Liver (tissue), 8 donors: ENCODE measurements at regions not wholly inside any gene's neighbourhood (a gene's known extent, or its start where the extent isn't known, plus 50 kb on each side); places are given as distances from the start of the nearest gene placed in this dataset.

Experiments
- DNase-seq: peaks from one replicate; pipeline ENCODE4 v3.0.0-alpha.2; 2017; ENCODE audit warnings: low spot score
- H3K27ac ChIP-seq, 2 donors: one replicate each; pipeline ENCODE4 v1.7.0; 2013; ENCODE audit warnings: inconsistent platforms in 2 of 2, low read length in 2 of 2, control low read depth in 1 of 2, low read depth in 1 of 2, mild to moderate bottlenecking in 1 of 2
- H3K27me3 ChIP-seq, 4 donors: one replicate each; pipeline versions ENCODE4 v1.6.1 to v1.7.0; 2013; ENCODE audit warnings: low read length in 3 of 4, inconsistent platforms in 1 of 4, mild to moderate bottlenecking in 1 of 4, moderate library complexity in 1 of 4; ENCODE audit not compliant: control insufficient read depth in 4 of 4, insufficient read depth in 4 of 4
- H3K36me3 ChIP-seq, 4 donors: one replicate each; pipeline versions ENCODE4 v1.6.1 to v1.7.0; 2013; ENCODE audit warnings: low read length in 3 of 4, mild to moderate bottlenecking in 3 of 4, low read depth in 1 of 4, moderate library complexity in 1 of 4; ENCODE audit not compliant: control insufficient read depth in 4 of 4, insufficient read depth in 3 of 4
- H3K4me1 ChIP-seq, 4 donors: one replicate each; pipeline versions ENCODE4 v1.6.1 to v1.7.0; 2013; ENCODE audit warnings: low read length in 3 of 4, mild to moderate bottlenecking in 3 of 4, moderate library complexity in 1 of 4; ENCODE audit not compliant: control insufficient read depth in 4 of 4, insufficient read depth in 4 of 4
- H3K4me3 ChIP-seq, 3 donors: one replicate each; pipeline versions ENCODE4 v1.6.1 to v1.7.0; 2013; ENCODE audit warnings: low read length in 3 of 3, control low read depth in 1 of 3, low read depth in 1 of 3, mild to moderate bottlenecking in 1 of 3
- H3K9ac ChIP-seq, 2 donors: one replicate each; pipeline ENCODE4 v1.7.0; 2013; ENCODE audit warnings: low read length in 2 of 2, mild to moderate bottlenecking in 2 of 2, moderate library complexity in 2 of 2, control low read depth in 1 of 2, low read depth in 1 of 2
- H3K9me3 ChIP-seq, 4 donors: one replicate each; pipeline versions ENCODE4 v1.6.1 to v1.7.0; 2013; ENCODE audit warnings: low read length in 3 of 4; ENCODE audit not compliant: control insufficient read depth in 4 of 4
- CTCF ChIP-seq: fragments of 150-350 bp; IDR thresholded peaks from 2 replicates; pipeline ENCODE4 v1.5.1; 2017; ENCODE audit warnings: improper control_type of control experiment, low read depth, low read length; ENCODE audit not compliant: missing input control
- EGR1 ChIP-seq, 2 donors: IDR thresholded peaks; 2 replicates each; pipeline ENCODE4 v1.6.1; 2016 to 2018; ENCODE audit warnings: antibody characterized with exemption in 2 of 2, low read depth in 2 of 2
- FOXA1 ChIP-seq: IDR thresholded peaks from 2 replicates; pipeline ENCODE4 v1.6.1; 2016; ENCODE audit warnings: antibody characterized with exemption
- FOXA2 ChIP-seq: IDR thresholded peaks from 2 replicates; pipeline ENCODE4 v1.6.1; 2016; ENCODE audit warnings: antibody characterized with exemption
- GABPA ChIP-seq, 2 donors: IDR thresholded peaks in 1 of 2; conservative IDR thresholded peaks in 1 of 2; 2 replicates each; pipeline ENCODE4 v1.6.1; 2016; ENCODE audit warnings: antibody characterized with exemption in 2 of 2, mild to moderate bottlenecking in 1 of 2, moderate library complexity in 1 of 2
- HNF4A ChIP-seq, 2 donors: conservative IDR thresholded peaks; 2 replicates each; pipeline ENCODE4 v1.6.1; 2016; ENCODE audit warnings: antibody characterized with exemption in 2 of 2, mild to moderate bottlenecking in 2 of 2
- HNF4G ChIP-seq: IDR thresholded peaks from 2 replicates; pipeline ENCODE4 v1.6.1; 2016; ENCODE audit warnings: antibody characterized with exemption
- JUND ChIP-seq, 2 donors: IDR thresholded peaks; 2 replicates each; pipeline ENCODE4 v1.6.1; 2016; ENCODE audit warnings: antibody characterized with exemption in 2 of 2
- NR2F2 ChIP-seq: IDR thresholded peaks from 2 replicates; pipeline ENCODE4 v1.6.1; 2016; ENCODE audit warnings: antibody characterized with exemption
- RXRA ChIP-seq, 2 donors: IDR thresholded peaks; 2 replicates each; pipeline ENCODE4 v1.6.1; 2017 to 2018; ENCODE audit warnings: antibody characterized with exemption in 2 of 2, mild to moderate bottlenecking in 1 of 2
- SP1 ChIP-seq: IDR thresholded peaks from 2 replicates; pipeline ENCODE4 v1.6.1; 2018; ENCODE audit warnings: antibody characterized with exemption, mild to moderate bottlenecking
- TAF1 ChIP-seq: conservative IDR thresholded peaks from 2 replicates; pipeline ENCODE4 v1.6.1; 2016; ENCODE audit warnings: antibody characterized with exemption, mild to moderate bottlenecking
- YY1 ChIP-seq: IDR thresholded peaks from 2 replicates; pipeline ENCODE4 v1.6.1; 2016; ENCODE audit warnings: antibody characterized with exemption, mild to moderate bottlenecking
- WGBS: extraction: QIAGEN DNeasy Blood & Tissue Kit; methylation state at CpG from one replicate; pipeline ENCODE4 v1.1.7; 2013; 5-methylcytosine and 5-hydroxymethylcytosine counted together
- TF ChIP-seq, protein P1 (sequence below): IDR thresholded peaks from 2 replicates; pipeline ENCODE4 v1.6.1; 2016; ENCODE audit warnings: antibody characterized with exemption, mild to moderate bottlenecking
- TF ChIP-seq, protein P2 (sequence below): IDR thresholded peaks from 2 replicates; pipeline ENCODE4 v1.6.1; 2016; ENCODE audit warnings: antibody characterized with exemption
- TF ChIP-seq, protein P3 (sequence below): IDR thresholded peaks from 2 replicates; pipeline ENCODE4 v1.6.1; 2016; ENCODE audit warnings: antibody characterized with exemption
- TF ChIP-seq, protein P4 (sequence below): IDR thresholded peaks from 2 replicates; pipeline ENCODE4 v1.6.1; 2016; ENCODE audit warnings: antibody characterized with exemption
- donor health status: healthy.
- donor health status: healthy.
- donor health status: healthy.
- donor health status: healthy.
- donor health status: healthy.

GRCh38 chr18:63040788-63041410, 278.7 kb downstream of the BCL2 start:
- no peaks in the 10 kb centered on the region for H3K27me3 ChIP-seq
- H3K36me3 ChIP-seq, result no peaks in the 10 kb centered on the region
- WGBS, result 78% methylated on average over 4 of the region's 4 CpGs
- H3K9me3 ChIP-seq, result no peaks in the 10 kb centered on the region
- H3K9ac ChIP-seq, result no peak overlapping the region
- H3K4me1 ChIP-seq, result peaks cover 3 to 8% (median 5%) of the 10 kb centered on the region in 4 donors
- no peak for DNase-seq
- TF ChIP-seq, protein P1, sequence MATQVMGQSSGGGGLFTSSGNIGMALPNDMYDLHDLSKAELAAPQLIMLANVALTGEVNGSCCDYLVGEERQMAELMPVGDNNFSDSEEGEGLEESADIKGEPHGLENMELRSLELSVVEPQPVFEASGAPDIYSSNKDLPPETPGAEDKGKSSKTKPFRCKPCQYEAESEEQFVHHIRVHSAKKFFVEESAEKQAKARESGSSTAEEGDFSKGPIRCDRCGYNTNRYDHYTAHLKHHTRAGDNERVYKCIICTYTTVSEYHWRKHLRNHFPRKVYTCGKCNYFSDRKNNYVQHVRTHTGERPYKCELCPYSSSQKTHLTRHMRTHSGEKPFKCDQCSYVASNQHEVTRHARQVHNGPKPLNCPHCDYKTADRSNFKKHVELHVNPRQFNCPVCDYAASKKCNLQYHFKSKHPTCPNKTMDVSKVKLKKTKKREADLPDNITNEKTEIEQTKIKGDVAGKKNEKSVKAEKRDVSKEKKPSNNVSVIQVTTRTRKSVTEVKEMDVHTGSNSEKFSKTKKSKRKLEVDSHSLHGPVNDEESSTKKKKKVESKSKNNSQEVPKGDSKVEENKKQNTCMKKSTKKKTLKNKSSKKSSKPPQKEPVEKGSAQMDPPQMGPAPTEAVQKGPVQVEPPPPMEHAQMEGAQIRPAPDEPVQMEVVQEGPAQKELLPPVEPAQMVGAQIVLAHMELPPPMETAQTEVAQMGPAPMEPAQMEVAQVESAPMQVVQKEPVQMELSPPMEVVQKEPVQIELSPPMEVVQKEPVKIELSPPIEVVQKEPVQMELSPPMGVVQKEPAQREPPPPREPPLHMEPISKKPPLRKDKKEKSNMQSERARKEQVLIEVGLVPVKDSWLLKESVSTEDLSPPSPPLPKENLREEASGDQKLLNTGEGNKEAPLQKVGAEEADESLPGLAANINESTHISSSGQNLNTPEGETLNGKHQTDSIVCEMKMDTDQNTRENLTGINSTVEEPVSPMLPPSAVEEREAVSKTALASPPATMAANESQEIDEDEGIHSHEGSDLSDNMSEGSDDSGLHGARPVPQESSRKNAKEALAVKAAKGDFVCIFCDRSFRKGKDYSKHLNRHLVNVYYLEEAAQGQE, result no peak
- no peak for TF ChIP-seq SP1
- no peak for TF ChIP-seq HNF4A (conservative IDR thresholded peaks at IDR 0.05)
- TF ChIP-seq EGR1 (IDR thresholded peaks at IDR 0.05; ENCODE audit: low read depth in 2 of 2), result no peak
- TF ChIP-seq, protein P2, sequence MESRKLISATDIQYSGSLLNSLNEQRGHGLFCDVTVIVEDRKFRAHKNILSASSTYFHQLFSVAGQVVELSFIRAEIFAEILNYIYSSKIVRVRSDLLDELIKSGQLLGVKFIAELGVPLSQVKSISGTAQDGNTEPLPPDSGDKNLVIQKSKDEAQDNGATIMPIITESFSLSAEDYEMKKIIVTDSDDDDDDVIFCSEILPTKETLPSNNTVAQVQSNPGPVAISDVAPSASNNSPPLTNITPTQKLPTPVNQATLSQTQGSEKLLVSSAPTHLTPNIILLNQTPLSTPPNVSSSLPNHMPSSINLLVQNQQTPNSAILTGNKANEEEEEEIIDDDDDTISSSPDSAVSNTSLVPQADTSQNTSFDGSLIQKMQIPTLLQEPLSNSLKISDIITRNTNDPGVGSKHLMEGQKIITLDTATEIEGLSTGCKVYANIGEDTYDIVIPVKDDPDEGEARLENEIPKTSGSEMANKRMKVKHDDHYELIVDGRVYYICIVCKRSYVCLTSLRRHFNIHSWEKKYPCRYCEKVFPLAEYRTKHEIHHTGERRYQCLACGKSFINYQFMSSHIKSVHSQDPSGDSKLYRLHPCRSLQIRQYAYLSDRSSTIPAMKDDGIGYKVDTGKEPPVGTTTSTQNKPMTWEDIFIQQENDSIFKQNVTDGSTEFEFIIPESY, result no peak
- TF ChIP-seq FOXA1, result no peak
- no peak for TF ChIP-seq TAF1
- TF ChIP-seq FOXA2, result no peak
- no peak for TF ChIP-seq HNF4G
- H3K27ac ChIP-seq, result no peak overlapping the region
- H3K4me3 ChIP-seq, result no peak overlapping the region

- no peak for DNase-seq
- Histone ChIP-seq H3K36me3 (no peaks in the 10 kb centered on the region), H3K27me3 (no peaks in the 10 kb centered on the region), H3K9ac (no peak overlapping the region), H3K4me1 (peaks cover 4 to 8% (median 7%) of the 10 kb centered on the region in 4 donors), H3K27ac (no peak overlapping the region), H3K9me3 (no peaks in the 10 kb centered on the region), H3K4me3 (no peak overlapping the region)
- 88% methylated on average over 2 of the region's 2 CpGs for WGBS
- TF ChIP-seq RXRA (IDR thresholded peaks at IDR 0.05) (no peak), JUND (IDR thresholded peaks at IDR 0.05) (no peak)
Measured at GRCh38 chr18:63037491-63037890, 282.1 kb downstream of the BCL2 start.

DNA sequence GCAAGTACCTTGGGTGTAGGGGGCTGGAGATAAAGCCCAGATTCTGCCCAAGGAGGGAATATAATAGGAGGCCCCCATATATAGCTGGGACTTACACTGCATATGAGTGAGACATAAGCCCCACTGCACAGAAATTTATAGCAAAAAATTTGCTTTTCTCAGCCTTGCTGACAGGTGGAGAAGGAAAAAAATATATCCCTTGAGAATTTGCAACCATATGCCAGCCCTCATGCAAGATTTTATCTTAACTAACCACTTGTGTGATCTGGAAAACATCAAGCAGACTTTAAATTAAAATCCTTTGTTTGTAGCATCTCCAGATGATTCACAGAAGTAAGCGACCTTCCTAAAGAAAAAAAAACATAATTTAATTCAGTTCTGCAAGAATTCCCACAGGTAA, 288.2 kb downstream of the BCL2 start:
- no peak for DNase-seq
- Histone ChIP-seq H3K9ac (no peak overlapping the region), H3K4me1 (peaks cover 3 to 6% (median 4%) of the 10 kb centered on the region in 4 donors), H3K4me3 (no peak overlapping the region), H3K27ac (no peak overlapping the region), H3K9me3 (no peaks in the 10 kb centered on the region), H3K36me3 (no peaks in the 10 kb centered on the region), H3K27me3 (no peaks in the 10 kb centered on the region)
- 87% methylated on average over 1 of the region's 1 CpG for WGBS
- no peak for TF ChIP-seq RXRA (IDR thresholded peaks at IDR 0.05)
- no peak for TF ChIP-seq GABPA (IDR thresholded peaks at IDR 0.05 in 1 of 2, conservative IDR thresholded peaks at IDR 0.05 in 1 of 2)
- TF ChIP-seq CTCF, result no peak
- TF ChIP-seq, protein P3, sequence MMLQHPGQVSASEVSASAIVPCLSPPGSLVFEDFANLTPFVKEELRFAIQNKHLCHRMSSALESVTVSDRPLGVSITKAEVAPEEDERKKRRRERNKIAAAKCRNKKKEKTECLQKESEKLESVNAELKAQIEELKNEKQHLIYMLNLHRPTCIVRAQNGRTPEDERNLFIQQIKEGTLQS, result no peak
- TF ChIP-seq, protein P1, result no peak
- no peak for TF ChIP-seq FOXA2
- no peak for TF ChIP-seq HNF4A (conservative IDR thresholded peaks at IDR 0.05)
- no peak for TF ChIP-seq NR2F2
- TF ChIP-seq, protein P4, sequence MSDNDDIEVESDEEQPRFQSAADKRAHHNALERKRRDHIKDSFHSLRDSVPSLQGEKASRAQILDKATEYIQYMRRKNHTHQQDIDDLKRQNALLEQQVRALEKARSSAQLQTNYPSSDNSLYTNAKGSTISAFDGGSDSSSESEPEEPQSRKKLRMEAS, result no peak
- TF ChIP-seq FOXA1, result no peak
- TF ChIP-seq YY1, result no peak
- TF ChIP-seq SP1, result no peak
